ENCODE measurements at regions not wholly inside any gene's neighbourhood (a gene's known extent, or its start where the extent isn't known, plus 50 kb on each side); places are given as distances from the start of the nearest gene placed in this dataset.

GRCh38 chr18:78772360-78773302 lies 207.0 kb upstream of the SALL3 start:
- TF ChIP-seq POLR2A (IDR thresholded peaks at IDR 0.05; ENCODE audit: low read length) = no peak
- no peak for TF ChIP-seq GATA1 (IDR thresholded peaks at IDR 0.05; ENCODE audit: low read depth, low read length)

Measured in erythroblast (primary cell).